ENCODE measurements at regions not wholly inside any gene's neighbourhood (a gene's known extent, or its start where the extent isn't known, plus 50 kb on each side); places are given as distances from the start of the nearest gene placed in this dataset.

- TF ChIP-seq EZH2 (IDR thresholded peaks at IDR 0.05; ENCODE audit: borderline replicate concordance, insufficient read depth, low read depth, low read length, poor library complexity, severe bottlenecking) (no peak), CTCF (IDR thresholded peaks at IDR 0.05) (no peak)
Measured at GRCh38 chr14:28113311-28113710, 653.3 kb upstream of the FOXG1 start.
